Left forelimb (tissue), 1 donor: ENCODE measurements at regions not wholly inside any gene's neighbourhood (a gene's known extent, or its start where the extent isn't known, plus 50 kb on each side); places are given as distances from the start of the nearest gene placed in this dataset.

Experiments
- DNase-seq: peaks from one replicate; pipeline ENCODE4 v3.0.0-alpha.2; 2018; ENCODE audit warnings: low spot score

DNA sequence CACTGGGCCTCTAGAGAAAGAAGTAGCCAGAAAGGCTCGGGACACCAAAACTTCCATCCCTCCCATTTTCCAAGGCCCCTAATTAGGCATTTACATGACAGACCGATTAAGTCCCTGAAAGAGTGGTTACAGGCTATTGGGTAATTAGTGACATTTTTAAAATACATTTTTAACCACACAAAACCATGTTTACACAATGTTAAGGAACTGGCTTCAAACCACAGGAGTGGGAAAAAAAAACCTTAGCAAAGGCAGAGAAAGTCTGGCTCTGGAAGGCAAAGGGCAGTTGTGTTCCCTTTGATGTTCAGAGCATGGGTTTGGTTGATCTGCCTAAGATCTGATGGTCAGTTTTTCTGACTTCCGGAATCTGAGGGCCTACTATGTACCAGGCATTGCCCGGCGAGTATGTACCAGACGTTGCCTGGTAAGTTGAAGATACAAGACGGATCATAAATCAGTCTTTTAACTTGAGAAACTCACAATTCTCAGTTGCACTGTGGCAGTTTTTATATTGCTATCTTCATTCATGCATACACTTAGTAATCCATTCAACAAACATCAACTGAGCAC lies 576.5 kb downstream of the MED13L start:
- DNase-seq = no peak

DNA sequence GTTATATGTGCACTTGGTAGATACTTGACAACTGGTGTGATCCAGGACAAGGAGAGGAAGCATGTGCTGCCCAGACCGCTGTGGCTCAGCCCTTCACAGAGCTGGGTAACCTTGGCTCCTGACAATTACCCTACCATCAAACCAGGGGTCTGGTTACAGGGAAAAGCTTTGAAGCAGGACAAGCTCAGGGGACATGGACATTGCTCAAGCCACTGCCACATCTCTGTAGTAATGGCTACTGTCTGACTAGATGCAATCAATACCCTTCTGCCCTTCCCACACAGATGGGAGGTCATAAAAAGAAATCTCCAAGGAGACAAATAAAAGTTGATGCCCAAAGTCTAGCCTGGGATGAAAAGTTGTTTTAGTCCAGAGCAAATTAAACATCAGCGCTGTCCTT lies 577.4 kb downstream of the MED13L start:
- no peak for DNase-seq

DNA sequence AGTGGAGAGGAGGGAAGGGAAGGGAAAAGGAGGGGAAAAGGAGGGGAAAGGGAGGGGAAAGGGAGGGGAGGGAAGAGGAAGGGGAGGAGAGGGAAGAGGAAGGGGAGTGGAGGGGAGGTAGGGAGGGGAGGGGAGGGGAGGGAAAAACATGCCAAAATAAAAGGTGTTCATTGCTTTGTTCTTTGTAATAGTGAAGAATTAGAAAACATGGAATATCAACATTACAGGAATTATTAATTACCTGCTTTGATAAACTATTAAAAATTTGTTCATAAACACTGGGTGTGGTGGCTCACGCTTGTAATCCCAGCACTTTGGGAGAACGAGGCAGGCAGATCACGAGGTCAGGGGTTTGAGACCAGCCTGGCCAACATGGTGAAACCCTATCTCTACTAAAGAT lies 579.2 kb downstream of the MED13L start:
- no peak for DNase-seq

DNA sequence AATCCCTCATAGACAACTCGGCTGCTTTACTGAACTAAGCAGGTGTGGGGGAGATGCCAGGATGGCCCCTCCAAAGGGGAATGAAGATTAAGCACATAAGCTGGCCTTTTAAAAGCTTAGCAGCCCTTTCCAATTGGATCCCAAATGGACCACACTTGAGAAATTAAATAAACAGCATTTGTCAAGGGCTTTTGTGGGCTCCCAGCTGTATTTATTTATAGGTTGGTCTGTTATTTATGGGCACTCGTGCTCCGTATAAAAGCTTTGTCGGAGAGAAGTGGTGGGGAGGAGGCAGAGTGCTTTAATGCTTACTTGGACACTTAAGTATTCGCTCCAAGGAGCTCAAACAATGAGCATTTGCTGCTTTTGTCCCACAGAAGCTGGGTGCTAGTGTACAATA lies 580.2 kb downstream of the MED13L start:
- DNase-seq = no peak

DNA sequence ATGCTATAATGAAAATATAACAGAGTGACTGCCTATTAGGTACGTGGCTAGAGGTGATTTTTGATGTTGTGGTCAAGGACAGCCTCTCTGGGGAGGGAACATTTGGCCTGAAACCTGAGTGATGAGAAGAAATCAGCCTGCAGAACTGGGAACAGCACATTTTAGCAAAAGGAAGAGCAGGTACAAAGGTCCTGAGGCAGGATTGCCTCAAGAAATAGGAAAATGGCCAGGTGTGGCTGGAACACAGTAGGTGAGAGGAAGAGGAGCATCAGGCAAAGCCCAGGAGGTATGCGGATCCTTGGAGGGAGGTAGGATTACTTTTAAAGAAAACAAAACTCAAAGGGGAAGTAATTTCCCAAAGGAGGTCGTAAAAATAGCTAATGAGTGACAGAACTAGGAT lies 582.9 kb downstream of the MED13L start:
- DNase-seq = no peak

DNA sequence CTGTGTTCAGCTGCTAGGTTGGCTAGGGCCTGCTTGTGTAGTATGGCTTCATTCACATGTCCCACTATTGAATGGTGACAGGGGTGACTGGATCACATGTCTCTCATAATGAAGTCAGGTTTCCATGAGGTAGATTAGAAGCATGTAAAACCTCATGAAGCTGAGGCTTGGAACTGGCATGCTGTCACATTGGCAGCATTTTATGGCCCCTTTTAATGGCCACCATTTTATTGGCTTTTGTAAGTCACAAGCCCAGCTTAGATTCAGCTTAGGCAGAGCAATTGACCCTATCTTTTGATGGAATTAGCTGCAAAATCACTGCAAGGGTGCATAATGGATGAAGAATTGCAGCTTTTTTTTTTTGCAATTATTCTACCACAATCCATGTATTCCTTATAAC lies 583.5 kb downstream of the MED13L start:
- no peak for DNase-seq

DNA sequence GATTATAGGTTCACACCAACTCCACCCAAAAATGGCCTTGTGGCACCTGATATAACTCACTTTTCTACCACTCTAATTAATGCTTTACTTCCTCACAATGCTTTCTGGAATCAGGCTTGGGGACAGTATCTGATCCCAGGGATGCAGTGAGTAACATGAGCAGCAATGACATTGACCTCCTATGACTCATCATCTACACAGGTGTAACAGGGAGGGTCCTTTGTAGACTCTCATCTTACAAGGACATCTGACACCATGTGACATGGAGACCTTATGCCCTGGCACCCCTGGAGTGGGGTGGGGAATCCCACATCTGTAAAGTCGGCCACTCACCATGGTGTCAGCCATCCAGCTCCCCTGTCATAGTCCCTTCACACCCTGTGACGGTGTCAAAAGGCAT lies 586.4 kb downstream of the MED13L start:
- DNase-seq = no peak

DNA sequence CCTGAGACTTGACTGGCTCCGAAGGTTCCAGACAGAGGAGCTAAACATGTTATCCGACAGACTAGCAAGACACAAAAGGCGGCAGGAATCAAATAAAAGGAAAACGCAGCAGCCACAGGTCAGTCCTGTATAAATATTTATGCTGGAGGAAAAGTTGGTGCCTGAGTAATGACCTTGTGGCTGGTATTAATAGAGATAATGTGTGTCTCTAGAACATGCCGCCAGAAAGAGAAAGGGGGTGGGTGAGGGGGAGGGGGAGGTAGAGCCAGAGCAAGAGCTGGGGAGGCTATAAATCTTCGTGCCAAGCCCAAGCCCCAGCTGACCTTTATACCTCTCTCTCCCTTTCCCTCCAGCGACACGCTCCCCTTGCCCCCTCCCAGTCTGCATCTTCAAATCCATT lies 590.4 kb downstream of the MED13L start:
- DNase-seq = no peak

DNA sequence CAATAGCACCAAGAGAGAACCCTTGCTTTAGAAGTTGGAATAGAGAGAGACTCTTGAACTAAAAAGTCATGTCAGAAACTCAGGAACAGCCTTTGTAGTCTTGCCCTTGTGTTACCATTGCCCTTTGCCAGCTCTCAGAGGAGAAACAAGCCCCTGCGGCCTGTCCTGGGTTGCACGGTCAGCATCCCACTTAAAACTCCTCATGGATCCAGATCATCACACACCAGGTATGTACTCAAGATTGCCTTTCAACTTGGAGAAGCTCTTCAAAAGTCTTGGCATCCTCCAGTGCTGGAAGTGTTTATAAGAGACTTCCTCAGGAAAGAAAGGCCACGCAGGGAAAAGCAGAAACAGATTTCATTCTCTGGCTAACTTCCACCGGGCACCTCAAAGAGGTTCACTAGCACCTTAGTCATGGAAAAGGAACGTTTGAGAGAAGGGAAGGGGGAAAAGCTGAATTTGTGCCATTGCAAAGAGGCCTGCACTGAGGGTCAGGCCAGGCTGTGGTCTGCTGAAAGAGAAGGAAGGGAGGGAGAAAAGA lies 594.2 kb downstream of the MED13L start:
- no peak for DNase-seq

DNA sequence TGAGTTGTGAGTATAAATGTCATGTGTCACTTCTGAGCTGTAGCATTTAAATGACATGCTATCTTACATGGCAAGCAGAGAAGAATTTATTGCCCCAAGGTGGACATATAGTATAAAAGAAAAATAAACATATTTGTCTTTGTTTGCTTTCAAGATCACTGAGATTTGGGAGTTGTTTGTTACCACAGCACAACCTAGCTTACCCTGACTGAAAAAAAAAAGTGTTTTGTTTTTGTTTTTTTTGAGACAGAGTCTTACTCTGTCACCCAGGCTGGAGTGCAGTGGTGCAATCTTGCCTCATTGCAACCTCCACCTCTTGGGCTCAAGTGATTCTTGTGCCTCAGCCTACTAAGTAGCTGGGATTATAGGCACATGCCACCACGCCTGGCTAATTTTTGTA lies 596.5 kb downstream of the MED13L start:
- DNase-seq = no peak

DNA sequence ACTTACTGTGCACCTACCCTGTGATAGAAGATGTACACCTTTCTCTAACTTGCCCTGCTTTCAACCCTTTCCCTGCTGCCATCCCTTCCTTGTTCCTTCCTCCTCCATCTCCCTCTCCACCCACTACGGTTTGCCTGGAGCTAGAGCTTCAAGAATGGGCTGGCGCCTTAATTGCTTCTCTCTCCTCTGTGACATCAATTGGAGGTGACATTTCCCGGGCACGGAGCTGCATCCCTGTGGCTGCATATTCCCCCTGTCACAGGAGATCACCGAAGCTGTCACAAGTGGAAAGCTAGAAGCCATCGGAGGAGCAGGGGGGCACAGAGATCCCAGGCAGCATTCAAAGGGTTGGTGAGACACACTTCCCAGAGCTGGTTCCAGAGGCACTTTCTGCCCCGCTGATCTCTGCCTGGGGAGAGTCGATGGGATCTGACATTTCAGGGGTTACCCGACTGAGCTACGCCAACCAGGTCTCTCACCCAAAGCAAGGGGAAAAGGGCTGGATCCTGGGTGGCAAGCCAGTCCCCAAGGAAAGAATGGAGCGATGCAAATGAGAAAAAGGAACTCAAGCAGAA lies 604.9 kb downstream of the MED13L start:
- DNase-seq = no peak

DNA sequence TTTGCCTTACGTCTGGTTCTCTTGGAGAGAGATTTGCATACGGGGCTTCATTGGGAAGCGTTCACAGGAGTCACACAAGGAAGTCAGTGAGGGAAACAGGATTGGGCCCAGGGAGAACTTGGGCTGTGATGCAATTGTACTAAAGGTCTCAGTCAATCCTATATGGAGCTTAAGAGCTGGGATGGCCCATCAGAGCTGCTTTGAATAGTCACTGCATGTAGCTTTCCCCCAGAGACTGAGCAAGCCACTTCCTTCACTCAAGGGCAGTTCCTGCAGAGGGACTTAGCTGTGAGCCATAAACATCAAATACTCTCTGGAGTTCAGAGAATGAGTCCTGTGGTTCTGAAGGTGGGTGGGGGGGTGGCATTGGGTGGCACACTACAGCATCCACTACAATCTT lies 605.4 kb downstream of the MED13L start:
- no peak for DNase-seq

DNA sequence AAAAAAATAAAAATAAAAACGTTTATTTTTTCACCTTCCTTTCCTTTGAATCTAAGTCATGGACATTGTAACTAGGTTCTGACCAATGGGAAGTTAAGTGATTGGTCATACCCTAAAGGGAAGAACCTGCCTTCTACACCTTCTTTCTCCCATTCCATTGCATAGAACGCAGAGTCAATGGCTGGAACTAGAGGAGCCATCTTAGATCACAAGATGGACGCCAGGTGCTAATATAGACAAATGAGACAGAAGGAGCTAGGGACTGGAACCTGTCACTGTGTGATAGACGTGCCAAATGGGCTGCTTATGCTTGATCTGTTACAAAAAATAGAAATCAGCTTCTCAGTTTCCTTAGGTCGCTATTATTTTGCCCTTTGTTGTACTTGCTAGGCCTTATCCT lies 606.6 kb downstream of the MED13L start:
- DNase-seq = no peak

DNA sequence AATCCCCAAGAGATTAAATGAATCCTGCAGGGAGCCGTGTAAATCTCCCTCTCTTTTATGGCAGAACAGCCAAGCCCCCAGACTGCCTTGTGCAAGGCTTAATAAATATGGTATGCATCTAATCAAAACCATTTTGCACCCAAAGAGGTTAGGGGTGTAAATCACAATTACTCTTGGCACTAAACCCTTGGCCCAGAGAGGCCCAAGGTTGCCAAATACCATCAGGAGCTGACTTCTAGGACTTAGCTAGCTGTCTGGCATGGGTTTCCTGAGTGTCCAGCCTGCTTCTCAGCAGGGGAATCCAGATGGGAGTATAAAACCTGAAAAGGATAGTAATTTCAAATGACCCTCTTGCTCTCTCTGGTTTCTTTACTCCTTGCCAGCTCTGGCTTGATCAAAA lies 610.4 kb downstream of the MED13L start:
- DNase-seq = no peak

DNA sequence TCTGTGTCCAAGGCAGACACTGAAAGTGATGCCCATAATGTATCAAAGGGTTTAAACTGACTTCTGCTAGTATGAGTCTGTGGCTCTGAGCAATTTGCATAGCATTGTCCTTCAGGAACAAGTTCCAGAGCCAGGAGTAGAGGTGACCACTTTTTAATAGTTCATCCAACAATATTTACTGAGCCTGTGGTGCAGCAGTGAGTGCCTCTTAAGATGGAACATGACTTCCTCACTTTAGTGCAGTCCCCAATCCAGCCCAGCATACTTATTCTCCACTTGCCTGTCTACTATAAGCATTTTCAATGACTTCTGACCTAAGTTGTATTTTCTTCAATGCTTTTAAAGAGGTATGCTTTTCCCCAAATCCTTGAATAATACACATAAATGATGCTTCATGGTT lies 611.3 kb downstream of the MED13L start:
- DNase-seq = no peak

DNA sequence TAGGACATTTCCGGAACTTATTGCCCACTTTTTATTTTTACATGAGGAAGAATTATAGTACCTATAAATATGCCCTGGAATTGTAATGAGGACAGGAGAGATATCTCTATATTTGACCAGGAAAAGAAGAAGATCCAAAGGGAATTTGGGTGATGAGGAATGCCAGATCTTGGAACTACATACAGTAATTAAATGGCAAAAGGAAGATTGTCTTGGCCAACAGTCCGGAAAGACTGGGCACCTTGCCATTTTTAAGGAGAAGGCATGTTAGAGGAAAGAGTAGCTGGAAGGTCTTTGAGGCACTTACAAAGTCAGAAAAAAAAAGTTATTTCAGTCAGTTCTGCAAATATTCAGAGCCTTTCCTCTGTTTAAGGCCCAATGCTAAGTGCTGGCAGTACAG lies 616.4 kb downstream of the MED13L start:
- no peak for DNase-seq

DNA sequence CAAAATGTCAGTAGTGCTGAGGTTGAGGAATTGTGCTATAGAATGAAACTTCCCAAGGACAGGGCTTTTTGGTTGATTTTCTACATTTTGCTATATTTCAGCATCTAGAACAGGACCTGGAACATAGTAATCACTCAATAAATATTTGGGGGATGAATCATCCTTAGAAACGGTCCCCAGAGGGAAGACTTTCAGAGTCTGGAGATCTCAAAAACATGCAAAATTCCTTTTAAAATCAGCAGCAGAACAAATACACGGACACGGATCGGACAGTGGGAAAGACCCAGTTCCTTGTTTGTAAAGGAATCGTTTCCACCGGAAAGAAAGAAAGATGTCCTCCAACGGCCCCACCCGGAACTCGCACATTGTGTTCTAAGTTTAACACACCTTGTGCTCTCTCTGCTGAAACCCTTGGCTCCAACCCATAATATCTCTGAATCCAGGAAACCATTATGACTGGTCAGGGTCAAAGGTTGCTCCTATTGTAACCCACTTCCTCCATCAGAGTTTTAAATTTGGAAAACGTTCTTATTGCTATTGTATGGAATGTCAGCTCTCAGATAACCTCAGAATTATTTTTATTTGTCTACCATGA lies 617.2 kb downstream of the MED13L start:
- DNase-seq = no peak

DNA sequence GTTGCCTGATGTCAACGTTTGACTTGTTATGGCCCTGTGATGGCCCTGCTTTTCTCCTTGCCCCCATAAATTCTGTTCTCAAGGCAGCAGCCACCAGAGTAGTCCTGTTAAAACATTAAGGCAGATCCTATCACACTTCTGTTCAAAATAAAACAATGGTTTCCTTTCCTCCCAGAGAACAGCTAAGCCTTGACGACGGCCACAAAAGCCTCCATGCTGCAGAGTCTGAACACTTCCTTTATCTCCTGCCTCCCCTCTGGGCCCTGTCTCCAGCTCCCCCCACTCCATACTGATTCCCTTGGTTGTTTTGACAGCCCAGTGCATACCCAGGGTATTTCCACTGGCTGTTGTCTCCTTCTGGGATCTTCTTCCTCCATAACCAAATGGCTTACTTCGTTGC lies 618.1 kb downstream of the MED13L start:
- DNase-seq = no peak

DNA sequence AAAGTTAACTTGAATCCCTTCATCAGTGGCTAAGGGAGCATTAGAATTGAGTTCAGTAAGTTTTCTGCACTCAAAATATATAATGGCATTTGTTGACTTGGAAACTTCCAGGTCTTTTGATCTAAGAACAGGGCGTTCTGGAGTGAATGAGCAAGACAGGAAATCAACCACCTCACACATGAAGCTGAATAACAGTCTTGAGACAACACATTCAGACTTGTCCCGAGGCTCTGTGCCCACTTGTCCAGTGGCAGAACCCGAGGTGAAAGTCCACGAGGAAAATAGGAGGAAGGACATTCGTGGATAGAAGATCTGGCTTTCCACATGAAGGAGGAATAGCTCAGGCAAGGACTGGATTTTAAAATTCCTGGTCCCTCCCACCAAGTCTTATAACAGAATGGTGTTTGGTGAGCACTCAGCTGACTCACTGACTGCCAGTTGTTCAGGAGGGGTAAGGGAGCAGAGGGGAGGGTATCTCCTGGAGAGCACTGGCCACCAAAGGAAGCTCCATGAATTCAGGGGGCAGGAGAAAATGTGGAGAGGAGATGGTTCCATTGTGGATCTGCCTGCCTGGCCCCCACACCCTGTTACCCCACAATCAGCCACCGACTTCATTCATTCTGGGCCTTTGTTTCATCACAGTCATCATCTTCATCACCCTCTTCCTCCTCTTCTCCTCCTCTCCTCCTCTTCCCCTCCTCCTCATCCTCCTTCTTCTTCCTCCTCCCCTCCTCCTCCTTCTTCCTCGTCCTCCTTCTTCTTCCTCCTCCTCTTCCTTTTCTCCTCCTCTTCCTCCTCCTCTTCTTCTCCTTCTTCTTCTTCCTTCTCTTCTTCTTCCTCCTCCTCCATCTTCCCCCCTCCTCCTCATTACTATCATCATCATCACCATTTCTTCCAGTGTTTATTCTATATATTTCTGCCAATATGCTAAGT lies 620.1 kb downstream of the MED13L start:
- no peak for DNase-seq

DNA sequence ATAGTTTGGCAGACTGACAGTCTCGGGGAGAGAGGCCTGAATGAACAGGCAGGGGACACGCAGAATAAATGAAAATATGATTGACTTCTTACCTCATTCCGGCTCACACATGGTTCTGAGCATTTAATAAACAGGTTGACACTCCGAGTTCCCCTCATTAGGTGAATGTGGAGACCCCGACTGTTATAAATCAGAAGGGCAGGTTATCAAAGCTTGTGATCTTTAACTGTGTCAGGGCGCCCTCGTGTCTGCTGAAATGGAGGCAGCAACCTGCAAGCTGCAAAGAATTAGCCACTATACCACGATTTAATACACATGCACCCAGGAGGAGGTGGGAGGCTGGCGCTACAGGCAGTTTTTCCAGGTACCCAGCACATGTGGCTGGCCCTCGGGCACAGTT lies 627.5 kb downstream of the MED13L start:
- no peak for DNase-seq

DNA sequence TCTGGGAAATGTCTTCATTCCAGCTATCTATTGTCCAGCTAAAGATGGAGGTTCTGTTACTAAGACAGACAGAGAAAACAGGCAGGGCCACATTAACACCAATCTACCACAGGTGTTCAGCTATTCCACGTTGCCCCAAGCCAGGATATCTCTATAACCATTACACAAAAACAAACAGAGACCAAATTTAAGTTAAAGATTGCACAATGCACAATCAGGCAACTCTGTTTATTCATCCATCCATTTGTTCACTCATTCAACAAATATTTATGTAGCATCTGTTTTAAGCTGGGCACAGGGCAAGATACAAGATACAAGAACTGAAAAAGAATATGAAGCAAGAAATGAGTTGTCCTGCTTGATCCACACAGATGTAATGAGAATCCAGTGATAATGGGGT lies 629.0 kb downstream of the MED13L start:
- no peak for DNase-seq

DNA sequence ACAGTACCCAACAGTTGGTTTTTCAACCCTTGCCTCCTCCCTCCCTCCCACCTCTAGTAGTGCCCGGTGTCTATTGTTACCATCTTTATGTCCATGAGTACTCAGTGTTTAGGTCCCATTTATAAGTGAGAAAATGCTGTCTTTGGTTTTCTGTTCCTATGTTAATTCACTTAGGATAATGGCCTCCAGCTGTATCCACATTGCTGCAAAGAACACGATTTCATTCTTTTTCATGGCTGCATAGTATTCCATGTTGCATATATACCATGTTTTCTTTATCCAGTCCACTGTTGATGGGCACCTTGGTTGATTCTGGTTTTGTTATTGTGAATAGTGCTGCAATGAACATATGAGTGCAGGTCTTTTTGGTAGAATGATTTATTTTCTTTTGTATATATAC lies 631.3 kb downstream of the MED13L start:
- DNase-seq = no peak

DNA sequence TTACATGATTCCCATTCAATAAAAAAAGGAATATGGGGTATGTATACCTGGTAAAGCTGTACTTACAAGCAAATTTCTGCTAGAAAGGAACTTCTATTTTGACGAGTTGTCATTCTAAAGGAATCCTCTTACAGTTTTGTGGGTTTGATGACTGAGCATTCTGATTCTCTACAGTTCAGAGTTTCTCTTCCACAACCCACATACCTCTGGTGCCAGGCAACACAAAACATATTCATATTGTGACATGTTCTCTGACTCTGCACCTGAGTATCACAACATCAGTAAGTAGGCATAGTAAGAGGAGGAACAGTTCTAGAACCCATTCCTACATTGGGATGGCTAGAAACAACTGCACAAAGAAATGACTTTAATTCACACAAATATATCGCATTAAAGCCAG lies 636.6 kb downstream of the MED13L start:
- DNase-seq = no peak
